ENCODE measurements at regions not wholly inside any gene's neighbourhood (a gene's known extent, or its start where the extent isn't known, plus 50 kb on each side); places are given as distances from the start of the nearest gene placed in this dataset.
A peak's percentile ranks its signal among the peaks of the same experiment; 100 is the strongest.
"Not testable (repeated sequence)": the region's sequence is repeated elsewhere in the genome, so short reads cannot be mapped to it uniquely, and the experiment has no call there.

GRCh38 chr4:177185579-177185978 is 124.1 kb upstream of the NEIL3 start:
- DNase-seq (ENCODE audit: low read depth), result no peak

- no peak for DNase-seq (ENCODE audit: low read depth)
Measured at GRCh38 chr4:177187371-177187770, 122.3 kb upstream of the NEIL3 start.

GRCh38 chr4:177190995-177191580 is 118.6 kb upstream of the NEIL3 start:
- DNase-seq (ENCODE audit: low read depth), result no peak

GRCh38 chr4:177191586-177191985 is 118.1 kb upstream of the NEIL3 start:
- DNase-seq (ENCODE audit: low read depth), result no peak

GRCh38 chr4:177191991-177192390 is 117.7 kb upstream of the NEIL3 start:
- DNase-seq (ENCODE audit: low read depth), result no peak

- not testable (repeated sequence) for DNase-seq (ENCODE audit: low read depth)
Measured at GRCh38 chr4:177193024-177193715, 116.5 kb upstream of the NEIL3 start.

- no peak for DNase-seq (ENCODE audit: low read depth)
Measured at GRCh38 chr4:177194906-177195305, 114.8 kb upstream of the NEIL3 start.

- no peak for DNase-seq (ENCODE audit: low read depth)
Measured at GRCh38 chr4:177196615-177197014, 113.1 kb upstream of the NEIL3 start.

GRCh38 chr4:177201614-177202013 is 108.1 kb upstream of the NEIL3 start:
- DNase-seq (ENCODE audit: low read depth), result no peak

GRCh38 chr4:177204126-177204525 is 105.5 kb upstream of the NEIL3 start:
- DNase-seq (ENCODE audit: low read depth), result no peak

- no peak for DNase-seq (ENCODE audit: low read depth)
Measured at GRCh38 chr4:177214935-177215334, 94.7 kb upstream of the NEIL3 start.

GRCh38 chr4:177220376-177220775 is 89.3 kb upstream of the NEIL3 start:
- DNase-seq (ENCODE audit: low read depth), result no peak

GRCh38 chr4:177222781-177223180 is 86.9 kb upstream of the NEIL3 start:
- DNase-seq (ENCODE audit: low read depth), result no peak

GRCh38 chr4:177225605-177226004 is 84.1 kb upstream of the NEIL3 start:
- no peak for DNase-seq (ENCODE audit: low read depth)

GRCh38 chr4:177227636-177228035 is 82.0 kb upstream of the NEIL3 start:
- DNase-seq (ENCODE audit: low read depth), result no peak

GRCh38 chr4:177228599-177228998 is 81.1 kb upstream of the NEIL3 start:
- no peak for DNase-seq (ENCODE audit: low read depth)

GRCh38 chr4:177229331-177229730 is 80.3 kb upstream of the NEIL3 start:
- DNase-seq (ENCODE audit: low read depth), result no peak

GRCh38 chr4:177232473-177232872 is 77.2 kb upstream of the NEIL3 start:
- no peak for DNase-seq (ENCODE audit: low read depth)

- DNase-seq (ENCODE audit: low read depth), result peak; percentile 41
Measured at GRCh38 chr4:177235026-177235425, 74.6 kb upstream of the NEIL3 start.

GRCh38 chr4:177236886-177237285 is 72.8 kb upstream of the NEIL3 start:
- DNase-seq (ENCODE audit: low read depth), result no peak

- no peak for DNase-seq (ENCODE audit: low read depth)
Measured at GRCh38 chr4:177237291-177237690, 72.4 kb upstream of the NEIL3 start.

GRCh38 chr4:177239477-177239876 is 70.2 kb upstream of the NEIL3 start:
- no peak for DNase-seq (ENCODE audit: low read depth)

GRCh38 chr4:177239878-177240277 is 69.8 kb upstream of the NEIL3 start:
- no peak for DNase-seq (ENCODE audit: low read depth)

GRCh38 chr4:177242651-177243286 is 66.9 kb upstream of the NEIL3 start:
- no peak for DNase-seq (ENCODE audit: low read depth)
